Inflammatory macrophage treated with lipopolysaccharide for 1 hour (primary cell): ENCODE measurements at regions not wholly inside any gene's neighbourhood (a gene's known extent, or its start where the extent isn't known, plus 50 kb on each side); places are given as distances from the start of the nearest gene placed in this dataset.

Experiments used
- DNase-seq, 2 donors: peaks; one replicate each; pipeline ENCODE4 v3.0.0-alpha.2; 2020 to 2022

- no peak for DNase-seq
These were observed 137.8 kb downstream of the RWDD3 start for GRCh38 chr1:95371666-95372282.

- no peak for DNase-seq
These were observed 141.2 kb downstream of the RWDD3 start for GRCh38 chr1:95375174-95375573.

DNA sequence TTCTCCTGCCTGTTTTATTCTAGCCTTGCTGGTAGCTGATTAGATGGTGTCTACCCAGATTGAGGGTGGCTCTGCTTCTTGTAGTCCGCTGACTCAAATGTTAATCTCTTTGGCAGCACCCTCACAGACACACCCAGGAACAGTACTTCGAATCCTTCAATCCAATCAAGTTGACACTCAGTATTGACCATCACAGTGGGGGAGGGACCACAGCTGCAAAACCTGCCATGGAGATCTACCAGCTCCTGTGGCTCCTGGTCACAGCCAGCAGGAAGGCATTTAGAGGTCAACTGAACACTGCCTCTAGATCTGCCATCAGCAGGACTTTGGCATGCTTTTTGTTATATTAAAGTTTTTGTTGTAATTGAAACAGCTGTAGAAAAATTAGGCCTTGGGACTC lies 146.9 kb downstream of the RWDD3 start:
- no peak for DNase-seq

DNA sequence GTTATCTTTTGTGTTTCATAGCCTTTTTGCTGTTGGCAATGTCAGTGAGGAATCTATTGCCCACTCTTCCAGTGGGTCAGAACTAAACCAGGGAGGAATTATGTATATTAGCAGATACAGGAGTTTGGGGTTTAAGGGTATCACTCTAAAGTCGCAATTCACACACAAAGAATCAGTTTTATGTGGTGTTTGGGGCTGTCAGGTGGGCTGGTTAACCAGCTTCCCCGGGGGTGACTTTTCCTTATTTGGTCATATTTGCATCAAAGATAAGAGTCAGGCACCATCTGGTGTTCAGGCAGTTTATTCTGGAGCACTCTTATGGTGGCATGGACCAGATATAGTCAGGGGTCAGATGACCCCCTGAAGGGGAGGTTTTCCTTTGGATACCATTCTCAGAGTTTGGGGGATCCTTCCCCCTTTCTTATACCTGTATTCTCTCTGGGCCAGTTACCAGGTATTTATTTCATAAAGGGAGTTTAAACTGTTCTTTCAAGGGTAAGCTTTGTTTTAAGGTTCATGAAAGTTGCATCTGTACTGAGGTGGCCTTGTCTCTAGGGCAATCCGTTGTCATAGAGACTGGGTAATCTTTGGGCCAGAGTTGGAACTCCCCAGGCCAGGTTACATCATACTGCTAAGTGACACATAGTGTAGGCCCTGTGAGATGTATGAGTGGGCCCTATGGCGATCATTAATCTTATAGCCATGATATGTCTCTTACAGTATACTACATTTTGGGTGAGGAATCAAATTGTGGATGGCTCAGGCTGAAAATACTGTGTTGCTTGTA lies 148.2 kb downstream of the RWDD3 start:
- DNase-seq = no peak

DNA sequence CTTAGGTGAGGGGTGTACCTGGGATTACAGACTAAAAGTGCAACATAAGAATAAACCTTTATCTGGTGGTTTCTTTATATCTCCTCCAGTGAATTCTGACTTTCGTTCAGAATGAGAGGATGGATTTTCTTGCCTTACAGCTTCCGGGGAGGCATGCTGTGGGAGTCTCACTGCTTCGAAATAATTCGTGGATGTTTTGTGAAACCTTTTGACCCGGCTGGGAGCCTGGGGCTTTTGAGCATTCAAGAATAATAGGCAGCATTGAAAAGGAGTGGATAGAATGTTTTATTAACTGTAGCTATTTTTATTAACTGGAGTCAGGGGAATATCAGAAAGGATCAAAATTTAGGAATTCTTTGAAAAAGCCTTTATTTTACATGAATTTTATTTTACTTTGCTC lies 149.1 kb downstream of the RWDD3 start:
- no peak for DNase-seq

DNA sequence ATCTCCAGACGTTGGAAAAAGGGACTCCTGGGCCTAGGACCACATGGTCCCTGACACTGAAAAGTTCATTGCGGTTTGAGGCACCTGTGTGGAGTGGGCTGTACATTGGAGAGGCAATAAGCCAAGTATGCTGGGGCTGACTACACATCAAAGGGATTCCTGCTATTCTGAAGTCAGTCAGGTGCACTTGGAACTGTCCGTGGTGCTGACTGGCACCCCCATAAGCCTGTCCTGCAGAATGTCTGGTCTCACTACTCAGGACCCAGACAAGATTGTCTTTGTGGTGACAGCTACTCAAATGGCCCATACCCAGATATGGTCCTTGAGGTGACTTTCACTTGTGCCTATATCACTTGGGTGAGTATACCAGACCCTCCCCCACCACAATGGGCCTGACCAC lies 150.6 kb downstream of the RWDD3 start:
- DNase-seq = no peak

DNA sequence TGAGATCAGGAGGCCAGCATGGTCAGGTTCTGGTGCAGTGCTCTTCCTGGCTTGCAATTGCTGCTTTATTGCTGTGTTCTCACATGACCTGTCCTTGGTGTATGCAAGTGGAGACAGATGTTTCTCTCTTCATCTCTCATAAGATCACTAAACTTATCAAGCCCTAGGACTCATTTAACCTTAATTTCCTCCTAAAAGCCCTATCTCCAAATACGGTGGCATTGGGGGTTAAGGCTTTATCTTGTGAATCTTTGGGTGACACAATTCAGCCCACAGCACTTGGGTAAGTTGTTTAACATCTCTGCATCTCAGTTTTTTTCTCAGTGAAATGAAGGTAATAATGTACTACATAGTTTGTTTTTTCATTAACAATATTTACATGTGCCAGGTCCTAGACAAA lies 152.4 kb downstream of the RWDD3 start:
- DNase-seq = no peak

GRCh38 chr1:95386915-95387314 lies 152.9 kb downstream of the RWDD3 start:
- no peak for DNase-seq

GRCh38 chr1:95388031-95388430 lies 154.0 kb downstream of the RWDD3 start:
- DNase-seq = no peak

DNA sequence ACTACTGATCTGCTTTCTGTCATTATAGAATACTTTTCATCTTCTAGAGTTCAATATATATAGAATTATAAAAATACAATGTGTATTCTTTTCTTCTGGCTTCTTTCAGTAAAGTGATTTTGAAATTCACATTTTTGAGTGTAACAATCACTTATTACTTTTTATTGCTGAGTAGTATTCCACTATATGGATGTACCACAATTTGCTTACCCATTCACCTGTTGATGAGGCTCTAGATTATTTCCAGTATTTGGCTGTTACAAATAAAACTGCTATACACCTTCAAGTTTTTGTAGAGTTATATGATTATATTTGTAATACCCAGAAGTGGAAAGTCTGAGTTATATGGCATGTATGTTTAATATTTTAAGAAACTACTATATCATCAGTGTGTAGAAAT lies 159.4 kb downstream of the RWDD3 start:
- DNase-seq = no peak

DNA sequence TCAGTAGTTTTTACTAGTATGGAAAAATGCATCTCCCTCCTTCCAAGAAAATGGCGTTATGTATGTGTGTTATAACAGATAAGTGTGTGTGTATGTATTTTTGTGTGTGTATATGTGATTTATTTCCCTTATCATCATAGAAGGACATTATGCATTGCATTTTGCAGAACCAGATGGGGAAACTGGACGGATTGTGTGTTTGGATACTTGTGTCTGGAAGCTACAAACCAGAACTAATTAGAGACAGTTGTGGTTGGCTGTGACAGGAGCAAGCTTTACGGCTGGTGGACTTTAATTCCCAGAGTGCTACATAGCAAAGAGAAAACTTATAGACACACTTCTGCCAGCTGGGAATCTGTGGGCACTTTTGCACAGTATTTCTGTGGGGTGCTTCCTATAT lies 162.5 kb downstream of the RWDD3 start:
- no peak for DNase-seq

GRCh38 chr1:95402780-95403179 lies 168.8 kb downstream of the RWDD3 start:
- no peak for DNase-seq

GRCh38 chr1:95406279-95406678 lies 172.3 kb downstream of the RWDD3 start:
- DNase-seq = no peak

DNA sequence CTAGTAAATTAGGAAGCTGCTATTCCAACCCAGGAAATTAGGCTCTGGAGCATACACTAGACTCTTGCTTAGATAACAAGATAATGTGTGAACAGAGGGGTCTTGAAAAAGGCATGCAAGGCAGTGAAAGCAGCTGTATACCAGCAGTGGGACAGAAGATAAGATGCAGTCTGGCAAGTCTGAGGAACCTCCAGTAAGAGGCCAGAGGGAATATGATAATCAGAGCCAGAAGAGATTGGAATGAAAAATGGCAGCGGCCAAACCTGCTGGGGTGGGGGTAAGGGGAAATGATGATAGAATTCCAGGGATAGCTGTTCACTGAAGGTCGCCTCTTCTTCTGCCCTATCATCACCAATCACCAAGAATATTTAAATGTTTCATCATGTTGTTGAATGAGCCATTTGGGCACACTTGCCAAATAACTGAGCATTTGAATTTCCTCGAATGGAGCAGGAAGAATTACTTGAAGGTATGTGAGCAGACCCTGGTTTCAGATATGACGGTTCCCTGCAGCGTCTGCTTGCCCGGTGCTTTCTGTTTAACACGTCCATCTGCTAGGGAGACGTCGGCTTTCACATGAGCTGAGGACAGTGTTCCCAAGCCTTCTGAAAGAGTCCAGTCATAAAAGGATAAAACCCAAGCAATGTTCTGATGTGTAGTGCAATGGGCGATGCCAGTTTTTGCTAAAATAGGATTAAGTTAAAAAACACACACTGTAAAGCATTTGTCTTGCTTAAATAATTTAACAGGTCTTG lies 173.3 kb downstream of the RWDD3 start:
- no peak for DNase-seq

DNA sequence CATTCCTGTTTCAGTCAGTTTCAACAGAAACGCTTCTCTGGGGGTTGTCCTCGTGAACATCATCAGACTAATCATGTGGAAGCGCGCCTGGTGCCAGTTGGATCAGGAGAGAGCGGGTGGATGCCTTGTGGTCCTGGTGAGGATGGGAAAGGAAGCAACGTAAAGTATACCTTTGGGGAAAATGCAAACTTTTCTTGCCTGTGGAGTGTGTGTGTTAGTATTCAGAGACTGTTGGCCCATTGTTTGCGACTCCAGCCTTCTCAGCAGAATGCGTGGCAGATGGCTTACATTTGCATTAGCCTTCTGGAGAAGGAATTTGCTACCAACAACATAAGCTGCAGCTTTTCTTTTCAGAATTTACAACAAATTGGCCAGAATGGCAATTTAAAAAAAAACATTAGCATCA lies 173.9 kb downstream of the RWDD3 start:
- no peak for DNase-seq

DNA sequence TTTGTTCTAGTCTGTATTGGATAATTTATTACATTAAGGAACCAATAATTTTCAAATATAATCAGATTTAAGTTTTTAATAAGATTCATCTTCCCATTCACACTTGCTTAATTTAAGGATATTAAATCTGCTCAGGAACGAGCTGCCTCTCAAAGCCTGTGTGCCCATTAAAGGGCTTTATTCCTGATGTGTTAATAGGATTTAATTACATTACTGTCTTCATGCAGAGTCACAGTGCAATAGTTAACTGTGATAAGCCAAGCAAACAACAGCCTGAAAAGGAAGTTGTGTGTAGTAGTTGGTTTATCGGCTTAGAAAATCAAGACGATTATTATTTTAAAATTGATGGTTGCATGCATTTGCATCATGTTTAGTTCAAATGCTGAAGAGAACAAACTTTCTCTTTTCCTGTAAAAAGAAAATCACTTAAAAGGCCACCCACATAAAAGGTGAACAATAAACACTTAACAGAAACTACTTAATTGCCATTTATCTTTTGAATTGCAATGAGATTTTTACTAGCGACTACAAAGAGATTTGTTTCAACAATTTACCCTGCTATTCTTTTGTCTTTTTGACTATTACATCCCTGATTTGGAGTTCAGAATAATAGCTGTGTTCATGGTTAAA lies 174.6 kb downstream of the RWDD3 start:
- DNase-seq = no peak

DNA sequence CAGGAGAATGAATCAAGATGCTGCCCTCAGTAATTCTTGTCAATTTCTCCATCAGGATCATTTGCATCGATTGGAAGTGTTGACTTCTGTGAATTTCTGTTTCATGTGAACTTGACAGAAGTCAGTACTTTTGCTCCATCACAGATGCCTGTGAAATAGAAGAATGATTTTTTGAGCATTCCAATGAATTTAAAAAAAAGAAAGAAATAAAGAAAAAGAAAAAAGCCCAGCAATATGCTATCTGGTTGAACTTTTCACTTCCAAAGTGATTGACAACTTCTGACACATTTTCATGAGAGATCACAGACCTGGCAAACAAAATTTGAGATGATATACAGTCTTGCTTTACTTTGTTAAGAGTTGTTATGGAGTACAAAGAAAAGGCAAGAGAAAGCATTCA lies 175.3 kb downstream of the RWDD3 start:
- no peak for DNase-seq

GRCh38 chr1:95409901-95410300 lies 175.9 kb downstream of the RWDD3 start:
- no peak for DNase-seq

GRCh38 chr1:95415146-95415545 lies 181.1 kb downstream of the RWDD3 start:
- no peak for DNase-seq

DNA sequence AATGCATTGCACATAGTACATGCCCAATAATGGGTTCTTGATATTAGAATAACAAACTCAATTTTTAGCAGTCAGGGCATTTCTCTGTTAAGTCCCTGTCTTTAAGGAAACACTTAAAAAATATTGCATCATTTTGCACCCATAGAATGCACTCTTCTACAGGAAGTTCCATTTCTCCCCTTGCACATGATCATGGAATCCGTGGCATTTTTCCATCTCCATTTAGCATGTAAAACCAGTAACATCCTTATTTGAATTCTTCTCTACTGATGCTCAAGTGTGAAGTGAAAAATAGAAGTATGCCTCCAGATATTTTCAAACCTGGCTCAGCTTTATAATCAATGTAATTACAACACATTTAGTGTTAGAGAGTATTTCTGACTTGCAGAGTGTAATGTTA lies 192.8 kb downstream of the RWDD3 start:
- no peak for DNase-seq

- DNase-seq = no peak
These were observed 193.5 kb downstream of the RWDD3 start for GRCh38 chr1:95427525-95427924.

GRCh38 chr1:95431235-95431634 lies 197.2 kb downstream of the RWDD3 start:
- no peak for DNase-seq

GRCh38 chr1:95435611-95436010 lies 201.6 kb downstream of the RWDD3 start:
- DNase-seq = no peak

- no peak for DNase-seq
These were observed 203.0 kb downstream of the RWDD3 start for GRCh38 chr1:95437011-95437410.
